ENCODE measurements at regions not wholly inside any gene's neighbourhood (a gene's known extent, or its start where the extent isn't known, plus 50 kb on each side); places are given as distances from the start of the nearest gene placed in this dataset.

DNA sequence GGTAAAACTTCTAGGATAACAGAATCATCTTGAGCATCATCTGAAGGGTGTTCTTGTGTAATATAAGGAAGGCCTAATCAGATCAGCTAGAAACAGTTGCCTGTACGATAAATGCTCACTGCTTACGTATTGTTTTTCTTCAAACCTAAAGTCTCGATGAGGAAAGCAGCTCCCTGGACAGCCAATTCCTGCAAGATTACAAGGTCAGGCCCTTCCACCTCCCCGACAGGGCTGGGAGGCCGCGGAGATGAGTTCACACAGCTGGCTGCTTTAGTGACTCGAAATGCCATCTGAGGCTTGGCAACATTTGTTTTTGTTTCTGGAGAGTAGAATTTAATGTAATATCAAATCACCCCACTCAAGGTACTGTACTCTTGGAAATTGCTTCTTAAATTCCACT lies 95.1 kb upstream of the PFKP start:
- POLR2A ChIA-PET: no interaction called here
- DNase-seq (no peak), ATAC-seq (ENCODE audit: poor library complexity) (no peak)
- Mint-ChIP-seq H3K4me3 (no peak overlapping the region), H3K27ac (no peak overlapping the region), H3K36me3 (ENCODE audit: low read depth) (no peaks in the 10 kb centered on the region), H3K27me3 (no peaks in the 10 kb centered on the region), H3K9me3 (no peaks in the 10 kb centered on the region), H3K4me1 (ENCODE audit: low read depth) (no peaks in the 10 kb centered on the region)
- H3K4me3 ChIP-seq (ENCODE audit: low read length): no peak overlapping the region
- TF ChIP-seq, protein P1, sequence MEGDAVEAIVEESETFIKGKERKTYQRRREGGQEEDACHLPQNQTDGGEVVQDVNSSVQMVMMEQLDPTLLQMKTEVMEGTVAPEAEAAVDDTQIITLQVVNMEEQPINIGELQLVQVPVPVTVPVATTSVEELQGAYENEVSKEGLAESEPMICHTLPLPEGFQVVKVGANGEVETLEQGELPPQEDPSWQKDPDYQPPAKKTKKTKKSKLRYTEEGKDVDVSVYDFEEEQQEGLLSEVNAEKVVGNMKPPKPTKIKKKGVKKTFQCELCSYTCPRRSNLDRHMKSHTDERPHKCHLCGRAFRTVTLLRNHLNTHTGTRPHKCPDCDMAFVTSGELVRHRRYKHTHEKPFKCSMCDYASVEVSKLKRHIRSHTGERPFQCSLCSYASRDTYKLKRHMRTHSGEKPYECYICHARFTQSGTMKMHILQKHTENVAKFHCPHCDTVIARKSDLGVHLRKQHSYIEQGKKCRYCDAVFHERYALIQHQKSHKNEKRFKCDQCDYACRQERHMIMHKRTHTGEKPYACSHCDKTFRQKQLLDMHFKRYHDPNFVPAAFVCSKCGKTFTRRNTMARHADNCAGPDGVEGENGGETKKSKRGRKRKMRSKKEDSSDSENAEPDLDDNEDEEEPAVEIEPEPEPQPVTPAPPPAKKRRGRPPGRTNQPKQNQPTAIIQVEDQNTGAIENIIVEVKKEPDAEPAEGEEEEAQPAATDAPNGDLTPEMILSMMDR (IDR thresholded peaks at IDR 0.05): no peak
- no peaks in the 10 kb centered on the region for H3K4me1 ChIP-seq (ENCODE audit: insufficient read depth, low read length)
- no peaks in the 10 kb centered on the region for H3K27me3 ChIP-seq (ENCODE audit: control insufficient read depth in 1 of 2, insufficient read depth in 2 of 2, low read length in 2 of 2)
- CTCF ChIA-PET: no interaction called here
- intact Hi-C loops (cut with DNase I, micrococcal nuclease): loop anchor here (10.0 kb wide), 1 partner anchor 1217 kb away; no protein-coding TSS in a partner anchor
- H3K9me3 ChIP-seq (ENCODE audit: control insufficient read depth in 1 of 2, insufficient read depth in 1 of 2, low read length in 2 of 2): no peaks in the 10 kb centered on the region
- H3K36me3 ChIP-seq (ENCODE audit: insufficient read depth, low read length): no peaks in the 10 kb centered on the region
- no peak overlapping the region for H3K27ac ChIP-seq (ENCODE audit: low read depth in 1 of 2, low read length in 2 of 2)

DNA sequence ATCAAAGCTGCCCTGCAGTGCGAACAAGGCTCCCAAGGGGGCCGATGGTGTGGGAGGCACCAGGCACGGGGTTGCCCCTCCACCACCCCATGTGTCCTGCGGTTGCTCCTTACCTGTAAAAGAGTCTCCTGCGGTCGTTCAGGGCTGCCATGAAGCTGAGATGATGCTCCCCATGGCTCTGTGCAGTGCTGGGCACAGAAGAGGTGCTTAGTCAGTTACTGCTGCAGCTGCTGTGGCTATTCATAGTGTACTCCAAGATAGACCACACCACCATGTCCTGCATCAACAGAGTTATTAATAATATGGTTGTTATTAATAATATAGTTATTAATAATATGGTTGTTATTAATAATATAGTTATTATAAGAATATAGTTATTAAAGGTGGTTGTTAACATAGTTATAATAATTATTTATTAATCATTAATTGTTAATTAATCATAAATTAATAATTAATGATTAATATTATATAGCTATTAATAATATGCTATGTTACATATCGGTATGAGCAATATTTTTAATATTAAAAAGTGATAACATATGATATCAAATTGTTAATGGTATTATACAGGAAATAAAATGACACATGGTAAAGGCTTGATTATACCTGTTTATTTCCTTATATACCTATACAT lies 97.0 kb upstream of the PFKP start:
- H3K27me3 ChIP-seq (ENCODE audit: control insufficient read depth in 1 of 2, insufficient read depth in 2 of 2, low read length in 2 of 2): no peaks in the 10 kb centered on the region
- no peaks in the 10 kb centered on the region for H3K9me3 ChIP-seq (ENCODE audit: control insufficient read depth in 1 of 2, insufficient read depth in 1 of 2, low read length in 2 of 2)
- no peaks in the 10 kb centered on the region for H3K36me3 ChIP-seq (ENCODE audit: insufficient read depth, low read length)
- Mint-ChIP-seq H3K4me1 (ENCODE audit: low read depth) (no peaks in the 10 kb centered on the region), H3K27me3 (peaks cover 6% of the 10 kb centered on the region), H3K27ac (no peak overlapping the region), H3K4me3 (no peak overlapping the region), H3K36me3 (ENCODE audit: low read depth) (no peaks in the 10 kb centered on the region), H3K9me3 (no peaks in the 10 kb centered on the region)
- H3K27ac ChIP-seq (ENCODE audit: low read depth in 1 of 2, low read length in 2 of 2): no peak overlapping the region
- intact Hi-C loops (cut with DNase I, micrococcal nuclease): loop anchor here (10.0 kb wide), 1 partner anchor 1216 kb away; no protein-coding TSS in a partner anchor
- no peak for DNase-seq
- no peak overlapping the region for H3K4me3 ChIP-seq (ENCODE audit: low read length)
- POLR2A ChIA-PET: no interaction called here
- TF ChIP-seq, protein P1 (IDR thresholded peaks at IDR 0.05): no peak
- H3K4me1 ChIP-seq (ENCODE audit: insufficient read depth, low read length): no peaks in the 10 kb centered on the region
- ATAC-seq (ENCODE audit: poor library complexity): no peak
- CTCF ChIA-PET: no interaction called here

DNA sequence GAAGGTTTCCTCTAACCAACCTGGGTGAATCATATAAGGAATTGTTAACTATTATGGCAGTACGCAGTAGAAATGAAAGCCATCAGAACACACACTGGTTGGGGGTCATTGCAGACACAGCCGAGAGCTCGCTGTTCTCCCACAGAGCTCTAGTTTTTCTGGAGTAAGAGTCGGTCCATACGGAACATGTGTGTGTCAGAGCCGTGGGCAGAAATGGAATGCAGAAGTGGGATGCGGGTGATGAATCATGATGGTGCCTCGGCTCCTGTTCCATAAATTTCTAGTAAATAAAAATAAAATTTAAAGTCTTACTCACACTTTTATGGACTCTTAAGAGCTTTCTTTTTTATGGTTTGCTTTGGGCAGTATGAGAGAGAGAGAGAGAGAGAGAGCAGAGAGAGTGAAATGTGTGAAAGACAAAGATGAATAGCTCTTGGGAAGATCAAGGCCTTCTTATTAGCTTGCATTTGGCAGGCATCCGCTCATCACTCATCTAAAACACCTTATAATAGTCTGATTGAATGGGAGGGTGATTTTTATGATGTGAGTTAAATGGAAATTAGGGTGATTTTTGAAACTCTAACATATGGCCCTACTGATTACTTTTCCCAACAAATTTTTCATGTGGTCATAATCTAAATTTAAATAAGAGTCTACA lies 98.8 kb upstream of the PFKP start:
- Mint-ChIP-seq H3K4me1 (ENCODE audit: low read depth) (no peaks in the 10 kb centered on the region), H3K9me3 (no peaks in the 10 kb centered on the region), H3K27me3 (peaks cover 17% of the 10 kb centered on the region), H3K27ac (no peak overlapping the region), H3K36me3 (ENCODE audit: low read depth) (no peaks in the 10 kb centered on the region), H3K4me3 (no peak overlapping the region)
- POLR2A ChIA-PET: no interaction called here
- H3K36me3 ChIP-seq (ENCODE audit: insufficient read depth, low read length): no peaks in the 10 kb centered on the region
- no peak overlapping the region for H3K27ac ChIP-seq (ENCODE audit: low read depth in 1 of 2, low read length in 2 of 2)
- TF ChIP-seq, protein P1 (IDR thresholded peaks at IDR 0.05): no peak
- intact Hi-C loops (cut with DNase I, micrococcal nuclease): no loop called here
- no peaks in the 10 kb centered on the region for H3K27me3 ChIP-seq (ENCODE audit: control insufficient read depth in 1 of 2, insufficient read depth in 2 of 2, low read length in 2 of 2)
- DNase-seq: no peak
- no peaks in the 10 kb centered on the region for H3K9me3 ChIP-seq (ENCODE audit: control insufficient read depth in 1 of 2, insufficient read depth in 1 of 2, low read length in 2 of 2)
- CTCF ChIA-PET: no interaction called here
- no peak for ATAC-seq (ENCODE audit: poor library complexity)
- H3K4me1 ChIP-seq (ENCODE audit: insufficient read depth, low read length): no peaks in the 10 kb centered on the region
- H3K4me3 ChIP-seq (ENCODE audit: low read length): no peak overlapping the region
